Endothelial cell (in vitro differentiated cells): ENCODE measurements at regions not wholly inside any gene's neighbourhood (a gene's known extent, or its start where the extent isn't known, plus 50 kb on each side); places are given as distances from the start of the nearest gene placed in this dataset.
"Not testable (repeated sequence)": the region's sequence is repeated elsewhere in the genome, so short reads cannot be mapped to it uniquely, and the experiment has no call there.

Source experiments
- DNase-seq: peaks from one replicate; pipeline ENCODE4 v3.0.0; 2021; ENCODE audit warnings: low spot score
- H3K27ac Mint-ChIP-seq: one replicate; pipeline ENCODE4 v1.8.0; 2021; ENCODE audit warnings: mixed read lengths, inconsistent platforms; ENCODE audit not compliant: unreplicated experiment
- H3K27me3 Mint-ChIP-seq: one replicate; pipeline ENCODE4 v1.8.0; 2021; ENCODE audit warnings: mild to moderate bottlenecking, moderate library complexity, mixed read lengths, inconsistent platforms; ENCODE audit not compliant: unreplicated experiment
- H3K36me3 Mint-ChIP-seq: one replicate; pipeline ENCODE4 v1.8.0; 2021; ENCODE audit warnings: mild to moderate bottlenecking, low read depth, mixed read lengths, inconsistent platforms; ENCODE audit not compliant: unreplicated experiment
- H3K4me1 Mint-ChIP-seq: one replicate; pipeline ENCODE4 v1.8.0; 2021; ENCODE audit warnings: mild to moderate bottlenecking, mixed read lengths, inconsistent platforms; ENCODE audit not compliant: unreplicated experiment
- H3K4me3 Mint-ChIP-seq: one replicate; pipeline ENCODE4 v1.8.0; 2021; ENCODE audit warnings: mild to moderate bottlenecking, mixed read lengths, inconsistent platforms; ENCODE audit not compliant: unreplicated experiment
- H3K9me3 Mint-ChIP-seq: one replicate; pipeline ENCODE4 v1.8.0; 2021; ENCODE audit warnings: mixed read lengths, inconsistent platforms; ENCODE audit not compliant: unreplicated experiment
- TF ChIP-seq, protein P1 (sequence below): fragments of 200-600 bp; sonication (generic); IDR thresholded peaks from one replicate; pipeline ENCODE4 v1.5.0; 2021; ENCODE audit warnings: antibody characterized with exemption; ENCODE audit not compliant: unreplicated experiment

DNA sequence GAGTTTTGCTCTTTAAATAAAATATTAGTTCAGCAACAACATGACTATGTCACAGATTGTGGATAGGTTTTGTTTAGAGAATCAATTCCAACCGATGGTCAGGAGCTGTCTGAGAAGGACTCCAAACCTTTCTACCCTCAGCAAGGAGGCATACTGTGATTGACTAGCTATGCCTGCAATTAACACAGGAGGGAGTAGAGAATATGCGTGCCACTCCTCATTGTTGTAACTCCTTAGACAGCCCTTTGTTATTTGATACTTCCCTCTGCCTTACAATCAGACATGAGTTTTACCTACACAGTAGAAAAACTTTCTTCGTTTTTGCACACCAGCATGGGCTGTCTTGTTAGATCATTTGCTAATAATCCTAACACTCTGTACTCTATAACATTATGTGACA lies 796.5 kb downstream of the PRIM2 start:
- H3K27ac Mint-ChIP-seq = no peak overlapping the region
- no peaks in the 10 kb centered on the region for H3K36me3 Mint-ChIP-seq
- H3K9me3 Mint-ChIP-seq = peaks cover 13% of the 10 kb centered on the region
- no peaks in the 10 kb centered on the region for H3K4me1 Mint-ChIP-seq
- TF ChIP-seq, protein P1, sequence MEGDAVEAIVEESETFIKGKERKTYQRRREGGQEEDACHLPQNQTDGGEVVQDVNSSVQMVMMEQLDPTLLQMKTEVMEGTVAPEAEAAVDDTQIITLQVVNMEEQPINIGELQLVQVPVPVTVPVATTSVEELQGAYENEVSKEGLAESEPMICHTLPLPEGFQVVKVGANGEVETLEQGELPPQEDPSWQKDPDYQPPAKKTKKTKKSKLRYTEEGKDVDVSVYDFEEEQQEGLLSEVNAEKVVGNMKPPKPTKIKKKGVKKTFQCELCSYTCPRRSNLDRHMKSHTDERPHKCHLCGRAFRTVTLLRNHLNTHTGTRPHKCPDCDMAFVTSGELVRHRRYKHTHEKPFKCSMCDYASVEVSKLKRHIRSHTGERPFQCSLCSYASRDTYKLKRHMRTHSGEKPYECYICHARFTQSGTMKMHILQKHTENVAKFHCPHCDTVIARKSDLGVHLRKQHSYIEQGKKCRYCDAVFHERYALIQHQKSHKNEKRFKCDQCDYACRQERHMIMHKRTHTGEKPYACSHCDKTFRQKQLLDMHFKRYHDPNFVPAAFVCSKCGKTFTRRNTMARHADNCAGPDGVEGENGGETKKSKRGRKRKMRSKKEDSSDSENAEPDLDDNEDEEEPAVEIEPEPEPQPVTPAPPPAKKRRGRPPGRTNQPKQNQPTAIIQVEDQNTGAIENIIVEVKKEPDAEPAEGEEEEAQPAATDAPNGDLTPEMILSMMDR = no peak
- DNase-seq = no peak
- no peak overlapping the region for H3K4me3 Mint-ChIP-seq
- H3K27me3 Mint-ChIP-seq = peaks cover 3% of the 10 kb centered on the region

DNA sequence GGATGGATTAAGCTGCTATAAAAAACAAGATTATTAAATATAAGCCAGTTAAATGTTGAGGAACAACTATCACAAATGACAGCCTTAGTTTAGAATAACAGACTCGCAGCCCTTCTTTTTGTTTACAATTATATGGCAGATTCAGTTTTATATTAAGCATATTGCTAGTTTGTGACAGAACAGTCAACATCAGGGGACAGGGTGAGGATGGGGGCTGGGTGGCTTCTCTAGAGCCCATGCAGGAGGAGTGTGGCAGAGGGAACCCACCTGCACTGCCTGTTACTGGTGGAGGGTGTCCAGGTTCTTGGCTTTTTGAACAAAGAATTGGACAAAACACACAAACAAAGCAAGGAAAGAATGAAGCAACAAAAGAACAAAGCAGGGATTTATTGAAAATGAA lies 799.7 kb downstream of the PRIM2 start:
- H3K36me3 Mint-ChIP-seq, H3K27me3 Mint-ChIP-seq, H3K4me3 Mint-ChIP-seq, H3K27ac Mint-ChIP-seq, H3K4me1 Mint-ChIP-seq, DNase-seq: not testable (repeated sequence)
- H3K9me3 Mint-ChIP-seq = peaks cover 17% of the 10 kb centered on the region

GRCh38 chr6:58121616-58122015 lies 804.2 kb downstream of the PRIM2 start:
- H3K27ac Mint-ChIP-seq, H3K9me3 Mint-ChIP-seq, DNase-seq, H3K4me3 Mint-ChIP-seq, H3K36me3 Mint-ChIP-seq, H3K4me1 Mint-ChIP-seq, H3K27me3 Mint-ChIP-seq: not testable (repeated sequence)

- not testable (repeated sequence) for H3K36me3 Mint-ChIP-seq, H3K27me3 Mint-ChIP-seq, H3K4me1 Mint-ChIP-seq, DNase-seq, H3K9me3 Mint-ChIP-seq, H3K4me3 Mint-ChIP-seq, H3K27ac Mint-ChIP-seq
Measured at GRCh38 chr6:58123770-58124169, 806.3 kb downstream of the PRIM2 start.

DNA sequence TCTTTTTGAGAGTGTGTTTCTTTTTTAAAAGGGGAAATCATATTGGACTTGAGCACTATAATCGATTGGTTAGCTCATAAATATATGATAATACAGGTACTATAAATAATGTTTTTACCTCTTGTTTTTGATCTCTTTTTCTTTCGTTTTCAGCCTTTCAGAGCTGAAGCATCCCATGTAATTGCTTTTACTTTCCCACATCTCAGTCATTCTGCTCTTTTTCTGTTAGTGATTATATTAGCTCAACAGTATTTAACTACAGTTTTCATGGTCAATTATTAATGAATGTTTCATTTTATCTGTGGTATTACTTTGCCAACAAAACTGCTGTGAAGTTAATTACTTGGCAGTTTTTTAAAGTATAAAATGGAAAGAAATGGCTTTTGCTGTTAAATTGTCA lies 811.1 kb downstream of the PRIM2 start:
- not testable (repeated sequence) for H3K27me3 Mint-ChIP-seq, H3K36me3 Mint-ChIP-seq, DNase-seq, H3K9me3 Mint-ChIP-seq, H3K4me1 Mint-ChIP-seq, H3K4me3 Mint-ChIP-seq, H3K27ac Mint-ChIP-seq

- not testable (repeated sequence) for H3K27me3 Mint-ChIP-seq, H3K27ac Mint-ChIP-seq, H3K4me3 Mint-ChIP-seq, H3K36me3 Mint-ChIP-seq, DNase-seq, H3K4me1 Mint-ChIP-seq, H3K9me3 Mint-ChIP-seq
Measured at GRCh38 chr6:58129098-58129497, 811.7 kb downstream of the PRIM2 start.

- DNase-seq, H3K36me3 Mint-ChIP-seq, H3K27ac Mint-ChIP-seq, H3K4me3 Mint-ChIP-seq, H3K9me3 Mint-ChIP-seq, H3K4me1 Mint-ChIP-seq, H3K27me3 Mint-ChIP-seq: not testable (repeated sequence)
Measured at GRCh38 chr6:58139746-58140145, 822.3 kb downstream of the PRIM2 start.

- not testable (repeated sequence) for H3K27me3 Mint-ChIP-seq, H3K4me1 Mint-ChIP-seq, H3K27ac Mint-ChIP-seq, H3K36me3 Mint-ChIP-seq, H3K4me3 Mint-ChIP-seq, DNase-seq
- H3K9me3 Mint-ChIP-seq = peaks cover 13% of the 10 kb centered on the region
Measured at GRCh38 chr6:58171025-58171424, 853.6 kb downstream of the PRIM2 start.
